Left ventricle myocardium inferior (tissue), 1 donor: ENCODE measurements at regions not wholly inside any gene's neighbourhood (a gene's known extent, or its start where the extent isn't known, plus 50 kb on each side); places are given as distances from the start of the nearest gene placed in this dataset.
"Not testable (repeated sequence)": the region's sequence is repeated elsewhere in the genome, so short reads cannot be mapped to it uniquely, and the experiment has no call there.

Experiments
- DNase-seq: peaks from one replicate; pipeline ENCODE4 v3.0.0-alpha.2; 2020
- H3K27ac ChIP-seq: fragments of 200-600 bp; replicated peaks from 2 replicates; pipeline ENCODE4 v1.8.0; 2021
- H3K27me3 ChIP-seq: fragments of 200-600 bp; 2 replicates; pipeline ENCODE4 v1.8.0; 2021; ENCODE audit warnings: low read depth
- H3K36me3 ChIP-seq: fragments of 200-600 bp; 2 replicates; pipeline ENCODE4 v1.8.0; 2021
- H3K4me1 ChIP-seq: fragments of 200-600 bp; 2 replicates; pipeline ENCODE4 v1.8.0; 2021
- H3K4me3 ChIP-seq: fragments of 200-600 bp; 2 replicates; pipeline ENCODE4 v1.8.0; 2021; ENCODE audit warnings: mild to moderate bottlenecking, moderate library complexity
- H3K9me3 ChIP-seq: fragments of 200-600 bp; replicated peaks from 2 replicates; pipeline ENCODE4 v1.8.0; 2021
- intact Hi-C: fragments of 100-400 bp; cut with micrococcal nuclease; formaldehyde crosslinking; loops from one replicate; pipeline ENCODE4 v1.11.0; 2022
- donor health status: DM: no; HTN: yes; CAD: no; lungs with severe emphysema.

GRCh38 chr9:42288865-42289229 lies 105.4 kb downstream of the SPATA31A6 start:
- DNase-seq, H3K27me3 ChIP-seq, H3K9me3 ChIP-seq, H3K27ac ChIP-seq, H3K36me3 ChIP-seq, H3K4me1 ChIP-seq, intact Hi-C loops: not testable (repeated sequence)
- H3K4me3 ChIP-seq, result peak overlapping the region; percentile 29

DNA sequence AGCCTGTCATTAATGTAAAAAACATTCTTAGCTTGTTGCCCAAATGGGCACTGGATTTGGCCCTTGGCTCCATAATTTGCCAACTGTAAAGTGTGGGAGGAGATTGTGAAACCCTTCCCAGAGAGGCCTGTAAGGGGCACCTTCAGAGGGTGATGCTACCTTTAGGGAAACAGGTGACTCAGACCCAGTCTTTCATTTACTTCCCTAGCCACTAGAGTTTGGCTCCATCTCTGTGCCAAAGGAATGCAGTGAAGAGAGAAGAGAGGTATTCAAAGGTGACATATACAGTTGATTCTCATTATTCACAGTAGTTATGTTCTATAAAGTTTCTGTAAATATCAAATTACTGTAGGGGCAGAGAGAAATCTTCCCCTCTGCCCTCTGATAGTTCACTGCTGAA lies 116.7 kb downstream of the SPATA31A6 start:
- H3K36me3 ChIP-seq, H3K4me1 ChIP-seq, H3K9me3 ChIP-seq, intact Hi-C loops, H3K27me3 ChIP-seq, DNase-seq, H3K27ac ChIP-seq, H3K4me3 ChIP-seq: not testable (repeated sequence)

DNA sequence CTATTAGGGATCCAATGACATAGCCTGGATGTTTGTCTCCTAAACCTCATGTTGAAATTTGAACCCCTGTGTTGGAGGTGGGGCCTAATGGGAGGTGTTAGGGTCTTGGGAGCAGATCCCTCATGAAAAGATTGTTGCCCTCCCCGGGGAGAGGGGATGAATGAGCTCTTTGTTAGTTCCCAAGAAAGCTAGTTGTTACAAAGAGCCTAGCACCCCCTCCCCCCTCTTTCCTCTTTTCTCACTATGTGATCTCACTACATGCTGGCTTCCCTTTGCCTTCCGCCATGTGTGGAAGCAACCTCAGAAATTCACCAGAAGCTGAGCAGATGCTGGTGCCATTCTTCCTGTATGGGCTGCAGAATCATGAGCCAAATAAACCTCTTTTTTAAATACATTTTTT lies 123.2 kb downstream of the SPATA31A6 start:
- DNase-seq, H3K4me3 ChIP-seq, H3K27me3 ChIP-seq, H3K27ac ChIP-seq, H3K9me3 ChIP-seq, H3K36me3 ChIP-seq, intact Hi-C loops, H3K4me1 ChIP-seq: not testable (repeated sequence)

DNA sequence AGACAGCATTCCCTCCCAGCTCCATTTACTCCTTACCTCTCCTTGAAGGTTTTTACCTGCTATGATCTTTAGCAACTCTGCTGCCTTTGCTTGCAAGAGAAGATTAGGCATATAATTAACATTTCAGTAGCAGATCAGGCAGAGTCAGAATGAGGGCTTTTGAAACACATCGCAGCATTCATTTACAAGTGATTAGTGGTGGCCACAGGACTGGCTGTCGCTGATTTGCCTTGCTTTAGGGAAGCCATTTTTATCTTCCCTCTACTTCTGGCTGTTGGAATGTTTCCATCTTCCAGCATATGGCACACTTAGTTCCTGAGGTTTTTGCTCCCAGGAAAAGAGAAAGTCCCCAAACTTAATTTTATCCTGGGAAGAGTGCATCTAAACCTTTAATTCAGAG lies 124.0 kb downstream of the SPATA31A6 start:
- H3K4me1 ChIP-seq, H3K27ac ChIP-seq, DNase-seq, intact Hi-C loops, H3K36me3 ChIP-seq, H3K27me3 ChIP-seq, H3K4me3 ChIP-seq, H3K9me3 ChIP-seq: not testable (repeated sequence)

- DNase-seq, H3K9me3 ChIP-seq, H3K36me3 ChIP-seq, H3K4me3 ChIP-seq, H3K27me3 ChIP-seq, H3K27ac ChIP-seq, H3K4me1 ChIP-seq, intact Hi-C loops: not testable (repeated sequence)
Observed at GRCh38 chr9:42310972-42311371, 127.5 kb downstream of the SPATA31A6 start.

GRCh38 chr9:42316026-42316425 lies 132.6 kb downstream of the SPATA31A6 start:
- H3K4me1 ChIP-seq, H3K4me3 ChIP-seq, intact Hi-C loops, H3K9me3 ChIP-seq, DNase-seq, H3K27me3 ChIP-seq, H3K36me3 ChIP-seq, H3K27ac ChIP-seq: not testable (repeated sequence)

DNA sequence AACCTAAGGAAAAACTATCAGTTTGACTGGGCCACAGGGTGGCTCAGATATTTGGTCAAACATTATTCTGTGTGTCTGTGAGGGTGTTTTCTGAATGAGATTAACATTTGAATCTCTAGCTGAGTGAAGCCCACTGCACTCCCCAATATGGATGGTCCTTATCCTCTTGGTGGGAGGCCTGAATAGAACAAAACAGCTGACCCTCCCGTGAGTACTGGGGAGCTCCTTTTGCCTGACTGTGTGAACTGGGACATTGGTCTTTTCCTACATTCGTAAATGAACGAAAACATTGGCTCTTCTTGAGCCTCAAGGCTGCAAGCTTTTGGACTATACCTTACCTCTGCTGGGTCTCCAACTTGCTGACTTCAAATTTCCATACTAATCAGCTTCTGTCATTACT lies 134.2 kb downstream of the SPATA31A6 start:
- intact Hi-C loops, H3K36me3 ChIP-seq, H3K4me1 ChIP-seq, H3K27me3 ChIP-seq, H3K27ac ChIP-seq, H3K4me3 ChIP-seq, H3K9me3 ChIP-seq, DNase-seq: not testable (repeated sequence)

GRCh38 chr9:42323084-42323809 lies 139.8 kb downstream of the SPATA31A6 start:
- not testable (repeated sequence) for H3K4me1 ChIP-seq

DNA sequence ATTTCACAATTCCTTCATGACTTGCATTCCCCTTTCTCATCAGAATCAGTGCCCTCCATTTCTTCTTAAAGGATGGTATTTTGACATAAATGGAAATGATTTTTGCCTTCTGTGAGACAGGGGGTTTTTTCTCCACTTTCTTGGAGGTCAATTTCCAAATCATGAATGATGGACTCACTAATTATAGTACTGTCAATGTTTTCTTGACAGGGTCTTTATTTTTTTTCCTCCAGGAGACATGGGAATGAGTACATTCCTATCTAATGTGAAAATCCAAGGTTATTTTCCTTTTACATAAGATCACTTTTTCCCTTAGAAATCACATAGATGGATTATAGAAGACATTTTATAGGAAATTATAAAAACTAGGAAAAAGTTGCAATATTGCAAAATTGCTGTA lies 141.7 kb downstream of the SPATA31A6 start:
- DNase-seq, H3K4me1 ChIP-seq, intact Hi-C loops: not testable (repeated sequence)

More at GRCh38 chr9:42323084-42323809, 139.8 kb downstream of the SPATA31A6 start:
- H3K27ac ChIP-seq, DNase-seq, H3K9me3 ChIP-seq, H3K27me3 ChIP-seq, intact Hi-C loops, H3K36me3 ChIP-seq, H3K4me3 ChIP-seq: not testable (repeated sequence)

DNA sequence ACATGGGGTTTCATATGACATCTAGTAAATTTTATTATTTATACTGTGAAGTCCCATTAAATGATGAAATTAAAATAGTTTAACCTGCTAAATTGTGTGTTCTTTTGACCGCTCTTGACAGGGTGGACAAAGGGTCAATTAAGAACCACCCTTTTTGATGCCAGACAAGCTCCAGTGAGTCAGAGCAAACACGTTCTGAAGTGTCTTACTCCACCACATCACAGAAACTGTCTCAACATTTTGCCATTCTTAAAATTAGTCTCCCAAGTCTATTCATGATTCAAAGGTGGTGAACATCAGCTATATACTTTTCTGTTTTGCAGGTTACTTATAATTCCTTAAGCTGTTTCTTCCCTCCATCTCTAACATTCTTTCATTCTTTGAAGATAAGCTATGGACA lies 142.1 kb downstream of the SPATA31A6 start:
- H3K36me3 ChIP-seq, intact Hi-C loops, H3K4me1 ChIP-seq, DNase-seq, H3K9me3 ChIP-seq, H3K27me3 ChIP-seq, H3K4me3 ChIP-seq, H3K27ac ChIP-seq: not testable (repeated sequence)

More for the DNA sequence above, 141.7 kb downstream of the SPATA31A6 start:
- H3K36me3 ChIP-seq, H3K4me3 ChIP-seq, H3K27me3 ChIP-seq, H3K27ac ChIP-seq, H3K9me3 ChIP-seq: not testable (repeated sequence)

GRCh38 chr9:42326482-42326881 lies 143.0 kb downstream of the SPATA31A6 start:
- H3K36me3 ChIP-seq, H3K9me3 ChIP-seq, DNase-seq, intact Hi-C loops, H3K4me1 ChIP-seq, H3K4me3 ChIP-seq, H3K27me3 ChIP-seq, H3K27ac ChIP-seq: not testable (repeated sequence)

DNA sequence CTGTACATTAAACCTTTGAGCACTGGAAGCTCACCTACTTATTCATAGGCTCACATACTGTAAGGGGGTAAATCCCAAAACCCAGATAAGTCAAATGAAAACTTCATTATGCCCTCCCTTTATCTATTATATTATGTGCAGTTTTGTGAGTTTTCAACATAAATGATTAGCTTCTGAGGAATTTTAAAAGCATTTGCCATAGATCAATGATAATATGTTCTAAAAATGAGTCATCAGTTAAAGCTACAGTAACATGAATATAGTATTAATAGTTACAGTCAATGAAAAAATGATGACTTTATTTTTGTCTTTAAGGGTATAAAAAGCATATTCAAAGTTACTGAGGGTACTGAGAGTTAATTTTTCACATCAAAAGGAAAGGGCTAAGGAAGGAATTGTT lies 151.9 kb downstream of the SPATA31A6 start:
- H3K4me3 ChIP-seq, H3K27me3 ChIP-seq, H3K9me3 ChIP-seq, DNase-seq, H3K27ac ChIP-seq, H3K4me1 ChIP-seq, H3K36me3 ChIP-seq, intact Hi-C loops: not testable (repeated sequence)

DNA sequence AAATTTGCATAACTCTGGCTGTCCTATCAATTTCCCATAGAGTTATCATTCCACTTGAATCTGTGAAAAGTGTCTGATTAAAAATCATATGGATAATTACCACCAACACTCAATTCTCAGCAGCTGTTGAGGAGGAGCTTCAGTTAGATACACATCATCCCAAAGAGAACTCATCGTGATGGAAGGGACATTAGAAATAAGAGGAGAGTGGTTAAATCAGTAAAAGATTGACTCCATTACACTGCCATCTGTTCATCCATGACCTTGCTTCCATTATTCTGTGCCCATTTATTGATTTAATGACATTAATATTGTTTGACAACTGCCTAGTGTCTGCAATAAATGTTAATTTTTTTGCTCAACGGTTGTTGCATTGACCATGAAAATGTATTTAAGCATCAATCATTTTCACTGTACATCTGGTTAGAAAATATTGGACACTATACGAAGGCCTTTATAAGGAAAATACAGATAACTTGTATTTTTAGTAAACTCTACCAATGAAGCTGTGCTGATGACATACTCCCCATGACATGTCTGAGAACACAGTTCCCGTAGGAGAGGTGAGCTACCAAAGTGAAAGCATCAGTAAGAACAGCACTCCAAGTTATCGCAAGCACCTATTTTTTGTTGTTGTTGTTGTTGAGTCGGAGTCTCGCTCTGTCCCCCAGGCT lies 152.7 kb downstream of the SPATA31A6 start:
- H3K36me3 ChIP-seq, H3K27me3 ChIP-seq, intact Hi-C loops, DNase-seq, H3K27ac ChIP-seq, H3K4me1 ChIP-seq, H3K9me3 ChIP-seq, H3K4me3 ChIP-seq: not testable (repeated sequence)

DNA sequence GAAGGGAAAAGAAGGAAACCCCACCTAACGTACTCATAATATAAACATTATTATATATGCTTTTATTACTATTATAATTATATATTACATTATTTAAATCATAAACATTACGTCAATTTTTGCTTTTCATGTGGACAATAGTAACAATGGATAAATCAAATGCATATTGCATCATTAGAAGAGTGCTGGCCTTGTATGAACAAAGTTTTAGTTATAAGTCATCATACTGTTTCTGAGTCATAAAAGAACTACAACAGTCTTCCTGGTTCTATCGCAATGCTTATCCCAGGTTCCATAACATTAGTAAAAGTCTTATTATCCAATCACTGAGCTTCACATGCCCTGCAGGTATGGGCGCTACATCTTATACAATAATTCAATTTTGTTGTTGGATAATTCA lies 154.8 kb downstream of the SPATA31A6 start:
- H3K9me3 ChIP-seq, H3K36me3 ChIP-seq, H3K4me1 ChIP-seq, intact Hi-C loops, H3K4me3 ChIP-seq, H3K27ac ChIP-seq, DNase-seq, H3K27me3 ChIP-seq: not testable (repeated sequence)
